HG02852 (cell line): ENCODE measurements at regions not wholly inside any gene's neighbourhood (a gene's known extent, or its start where the extent isn't known, plus 50 kb on each side); places are given as distances from the start of the nearest gene placed in this dataset.
"Not testable (repeated sequence)": the region's sequence is repeated elsewhere in the genome, so short reads cannot be mapped to it uniquely, and the experiment has no call there.

Experiments
- ATAC-seq: cut with Tn5 transposase; IDR thresholded peaks from one replicate; pipeline ENCODE4 v1.9.1; 2021; ENCODE audit warnings: mild to moderate bottlenecking, moderate library complexity; ENCODE audit not compliant: unreplicated experiment

- not testable (repeated sequence) for ATAC-seq
These were observed 74.0 kb downstream of the TMEM121 start for GRCh38 chr14:105600195-105600938.

GRCh38 chr14:105600939-105601359 is 74.6 kb downstream of the TMEM121 start:
- ATAC-seq, result no peak

- ATAC-seq, result no peak
These were observed 75.2 kb downstream of the TMEM121 start for GRCh38 chr14:105601360-105602242.

GRCh38 chr14:105602243-105602750 is 75.9 kb downstream of the TMEM121 start:
- no peak for ATAC-seq

- no peak for ATAC-seq
These were observed 76.7 kb downstream of the TMEM121 start for GRCh38 chr14:105602799-105603793.

- ATAC-seq, result not testable (repeated sequence)
These were observed 78.4 kb downstream of the TMEM121 start for GRCh38 chr14:105604531-105605463.

- no peak for ATAC-seq
These were observed 79.3 kb downstream of the TMEM121 start for GRCh38 chr14:105605464-105606304.

- ATAC-seq, result not testable (repeated sequence)
These were observed 80.1 kb downstream of the TMEM121 start for GRCh38 chr14:105606305-105606975.

- not testable (repeated sequence) for ATAC-seq
These were observed 80.6 kb downstream of the TMEM121 start for GRCh38 chr14:105607025-105607424.

- not testable (repeated sequence) for ATAC-seq
These were observed 88.6 kb downstream of the TMEM121 start for GRCh38 chr14:105614987-105615386.

GRCh38 chr14:105615986-105616801 is 89.8 kb downstream of the TMEM121 start:
- ATAC-seq, result not testable (repeated sequence)

GRCh38 chr14:105616802-105617192 is 90.4 kb downstream of the TMEM121 start:
- no peak for ATAC-seq

- no peak for ATAC-seq
These were observed 90.9 kb downstream of the TMEM121 start for GRCh38 chr14:105617201-105617777.

GRCh38 chr14:105617805-105618204 is 91.4 kb downstream of the TMEM121 start:
- ATAC-seq, result not testable (repeated sequence)

- ATAC-seq, result not testable (repeated sequence)
These were observed 92.9 kb downstream of the TMEM121 start for GRCh38 chr14:105619324-105619723.

GRCh38 chr14:105620178-105620864 is 93.9 kb downstream of the TMEM121 start:
- not testable (repeated sequence) for ATAC-seq
